ELR (cell line): ENCODE measurements at regions not wholly inside any gene's neighbourhood (a gene's known extent, or its start where the extent isn't known, plus 50 kb on each side); places are given as distances from the start of the nearest gene placed in this dataset.

Source experiments
- DNase-seq: peaks from one replicate; pipeline ENCODE4 v3.0.0-alpha.2; 2015; ENCODE audit warnings: low read depth

DNA sequence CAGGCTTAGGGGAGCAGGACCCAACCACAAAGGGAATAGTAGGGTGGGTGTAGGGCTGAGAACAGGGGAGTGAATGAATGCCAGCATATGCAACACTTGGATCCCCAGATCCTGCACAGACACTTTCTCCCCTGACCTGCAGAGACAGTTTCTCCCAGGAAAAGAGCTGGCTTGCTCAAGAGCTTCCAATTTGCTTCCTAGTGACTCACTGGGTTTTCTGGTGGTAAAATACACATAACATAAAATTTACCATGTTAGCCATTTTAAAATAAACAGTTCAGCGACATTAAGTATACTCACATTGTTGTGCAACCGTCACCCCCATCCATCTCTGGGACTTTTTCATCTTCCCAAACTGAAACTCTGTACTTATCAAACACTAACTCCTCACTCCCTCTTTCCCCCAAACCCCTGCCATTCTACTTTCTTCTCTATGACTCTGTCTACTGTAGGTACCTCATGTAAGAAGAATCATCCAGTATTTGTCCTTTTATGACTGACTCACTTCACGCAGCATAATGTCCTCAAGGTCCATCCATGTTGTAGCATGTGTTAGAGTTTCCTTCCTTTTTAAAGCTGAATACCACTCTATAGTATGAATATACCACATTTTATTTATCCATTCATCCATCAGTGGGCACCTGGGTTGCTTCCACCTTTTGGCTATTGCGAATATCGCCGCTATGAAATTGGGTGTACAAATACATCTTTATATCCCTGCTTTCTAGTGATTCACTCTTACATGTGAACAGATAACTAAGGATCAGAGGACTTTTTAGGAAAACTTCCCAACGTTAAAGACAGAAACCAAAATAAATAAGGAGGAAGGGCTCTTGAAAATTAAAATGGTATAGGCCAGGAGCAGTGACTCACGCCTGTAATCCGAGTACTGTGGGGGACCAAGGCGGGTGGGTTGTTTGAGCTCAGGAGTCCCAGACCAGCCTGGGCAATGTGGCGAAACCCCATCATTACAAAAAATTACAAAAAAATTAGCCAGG, 95.6 kb upstream of the TJP1 start:
- peak; percentile 76 for DNase-seq

GRCh38 chr15:29914511-29914926, 92.3 kb upstream of the TJP1 start:
- DNase-seq, result no peak

- DNase-seq, result no peak
Measured at GRCh38 chr15:29913528-29914135, 91.4 kb upstream of the TJP1 start.

GRCh38 chr15:29911705-29912104, 89.4 kb upstream of the TJP1 start:
- DNase-seq, result peak; percentile 15

DNA sequence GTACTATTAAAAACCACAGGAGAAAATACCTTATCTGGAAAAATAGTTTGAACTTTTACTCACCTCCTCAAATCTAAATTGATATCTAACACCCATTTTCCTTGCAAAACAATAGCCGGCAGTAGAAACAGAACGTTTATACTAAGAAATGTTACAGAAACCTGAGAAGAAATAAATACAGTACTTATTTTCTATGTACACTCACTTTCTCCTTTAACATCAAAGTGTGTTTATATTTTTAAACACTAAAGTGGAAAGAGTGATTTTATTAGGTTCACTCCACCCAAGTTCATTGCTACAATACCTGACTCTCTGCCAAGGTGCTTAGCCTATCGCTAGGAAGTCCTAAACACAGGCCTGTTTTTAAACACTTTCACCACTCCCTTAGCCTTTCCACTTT, 87.8 kb upstream of the TJP1 start:
- no peak for DNase-seq

DNA sequence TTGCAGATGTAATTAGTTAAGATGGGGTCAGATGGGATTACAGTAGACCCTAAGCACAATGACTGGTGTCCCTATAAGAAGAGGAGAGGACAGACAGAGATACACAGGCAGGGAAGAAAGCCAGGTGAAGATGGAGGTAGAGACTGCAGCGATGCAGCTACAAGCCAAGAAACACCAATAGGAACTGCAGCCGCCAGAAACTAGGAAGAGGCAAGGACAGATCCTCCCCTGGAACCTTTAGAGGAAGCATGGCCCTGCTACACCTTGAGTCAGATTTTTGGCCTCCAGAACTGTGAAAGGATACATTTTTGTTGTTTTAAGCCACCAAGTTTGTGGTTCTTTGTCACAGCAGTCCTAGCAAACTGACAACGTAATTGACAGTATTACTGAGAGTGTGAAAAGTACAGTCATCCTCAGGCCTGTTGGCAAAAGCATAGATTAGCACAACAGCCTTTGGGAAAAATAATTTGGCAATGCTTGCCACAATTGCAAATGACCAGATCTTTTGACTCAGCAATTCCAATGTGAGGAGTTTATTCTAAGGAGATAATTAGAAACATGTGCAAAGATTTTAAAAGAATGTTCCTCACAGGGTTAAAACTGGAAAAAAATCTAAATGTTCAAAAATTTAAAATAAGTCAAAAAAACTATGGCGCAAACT, 82.6 kb upstream of the TJP1 start:
- DNase-seq, result no peak

DNA sequence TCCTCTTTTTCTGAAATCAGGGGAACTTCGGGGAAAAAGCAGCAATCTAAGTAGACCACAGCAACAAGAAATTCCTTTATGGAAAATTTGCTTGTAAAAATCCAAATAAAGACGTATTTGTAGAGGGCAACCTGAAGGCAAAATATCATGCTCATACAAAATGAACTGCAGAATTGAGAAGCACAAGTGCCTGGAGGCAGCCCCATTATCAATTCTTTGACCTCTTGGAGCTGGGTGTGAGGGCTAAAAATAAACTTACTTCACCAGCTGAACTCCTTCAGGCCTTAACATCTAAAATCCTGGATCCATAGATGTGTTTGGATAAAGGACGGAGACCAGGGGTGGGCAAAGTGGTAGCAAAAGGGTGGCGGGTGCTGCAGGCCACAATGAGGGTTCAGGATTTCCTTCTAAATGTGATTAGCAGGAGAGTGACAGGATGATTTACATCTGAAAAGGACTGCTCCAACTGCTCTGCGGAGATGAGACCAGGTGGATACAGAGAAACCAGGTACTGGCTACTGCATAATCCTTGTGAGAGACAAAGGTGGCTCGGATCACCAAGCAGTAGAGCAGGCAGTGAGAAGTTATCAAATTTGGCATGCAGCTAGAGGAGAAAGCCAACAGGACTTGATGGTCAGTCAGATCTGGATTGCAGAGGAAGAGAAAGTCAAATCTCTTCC, 81.7 kb upstream of the TJP1 start:
- DNase-seq, result no peak

- no peak for DNase-seq
Measured at GRCh38 chr15:29903028-29903427, 80.8 kb upstream of the TJP1 start.

DNA sequence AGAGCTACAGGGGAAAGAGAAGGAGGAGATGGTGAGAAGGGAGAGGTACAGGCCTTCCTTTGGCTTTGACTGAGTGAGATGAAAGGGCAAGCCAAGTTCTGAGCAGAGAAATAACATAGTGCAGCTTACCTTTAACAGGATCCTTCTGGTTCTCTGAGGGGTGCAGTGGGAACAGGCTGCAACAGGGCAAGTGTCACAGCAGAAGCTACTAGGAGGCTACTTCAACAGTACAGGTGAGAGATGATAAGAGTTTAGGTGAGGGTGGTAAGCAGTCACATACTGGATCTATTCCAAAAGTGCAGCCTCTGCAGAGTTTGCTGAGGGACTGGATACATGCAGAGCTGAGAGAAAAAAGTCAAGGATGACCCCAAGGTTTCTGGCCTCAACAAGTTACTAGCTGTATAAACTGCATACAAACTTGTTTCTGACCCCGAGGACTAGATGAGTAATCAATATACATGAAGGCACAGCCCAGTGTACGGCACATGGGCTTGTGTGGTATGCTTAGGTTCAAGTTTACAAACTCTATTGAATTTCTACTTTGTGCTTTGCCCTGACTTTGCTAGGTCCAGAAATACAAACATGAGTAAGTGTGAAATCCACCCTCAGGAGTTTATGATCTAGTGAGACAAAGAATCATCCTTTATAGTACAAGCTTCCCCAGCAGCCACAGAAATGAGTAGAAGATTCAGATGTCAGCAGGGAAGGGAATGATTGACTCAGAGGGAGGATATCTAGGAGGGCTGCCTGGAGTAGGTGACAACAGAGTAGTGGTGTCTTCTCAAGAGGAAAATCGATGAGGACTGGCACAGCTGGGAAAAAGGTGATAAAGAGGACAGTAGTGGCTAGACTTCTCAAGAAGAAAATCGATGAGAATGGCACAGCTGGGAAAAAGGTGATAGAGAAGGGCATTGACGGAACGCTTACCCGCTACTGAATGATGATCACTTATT, 78.2 kb upstream of the TJP1 start:
- DNase-seq, result no peak

DNA sequence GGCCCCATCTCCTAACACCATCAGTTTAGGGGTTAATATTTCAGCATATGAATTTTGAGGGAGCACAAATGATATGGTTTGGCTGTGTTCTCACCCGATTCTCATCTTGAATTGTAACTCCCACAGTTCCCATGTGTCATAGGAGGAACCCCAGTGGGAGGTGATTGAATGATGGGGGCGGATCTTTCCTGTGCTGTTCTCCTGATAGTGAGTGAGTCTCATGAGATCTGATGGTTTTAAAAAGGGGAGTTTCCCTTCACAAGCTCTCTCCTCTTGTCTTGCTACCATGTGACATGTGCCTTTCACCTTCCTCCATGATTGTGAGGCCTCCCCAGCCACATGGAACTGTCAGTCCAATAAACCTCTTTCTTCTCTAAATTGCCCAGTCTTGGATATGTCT, 73.8 kb upstream of the TJP1 start:
- DNase-seq, result no peak

- DNase-seq, result no peak
Measured at GRCh38 chr15:29891096-29891457, 68.8 kb upstream of the TJP1 start.

DNA sequence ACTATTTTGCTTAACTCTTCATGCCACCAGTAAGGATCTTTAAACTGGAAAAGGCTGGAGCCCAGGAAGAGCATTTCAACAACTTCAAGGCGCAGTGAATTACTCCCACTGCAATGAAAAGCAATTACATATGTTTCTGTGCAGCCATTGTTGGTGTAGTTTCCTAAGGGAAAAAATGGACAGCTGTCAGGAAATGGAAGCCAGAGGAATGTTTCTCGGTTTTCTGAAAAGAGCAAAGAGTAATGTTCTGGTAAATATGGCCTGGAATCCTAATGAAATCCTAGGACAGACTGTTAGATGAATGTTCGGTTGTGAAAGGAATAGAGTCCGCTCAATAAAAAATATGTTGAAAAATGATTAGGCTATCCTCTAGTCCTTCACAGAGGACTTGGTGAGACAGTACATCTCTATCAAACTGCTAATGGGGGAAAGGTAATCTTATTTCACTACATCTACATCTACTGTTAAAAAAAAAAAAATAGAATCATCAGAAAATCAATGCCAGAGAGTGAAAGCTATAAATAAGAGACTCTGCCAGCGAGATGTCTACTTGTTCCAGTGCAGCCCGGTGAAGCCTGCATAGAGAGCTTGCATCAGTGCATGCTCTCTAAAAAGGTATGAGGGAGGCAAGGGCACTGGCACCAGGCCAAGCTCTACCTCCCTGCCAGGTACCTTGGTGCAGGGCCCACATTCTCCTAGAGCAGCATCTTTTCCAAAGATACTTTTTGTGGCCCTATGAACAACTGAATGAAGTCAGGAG, 68.2 kb upstream of the TJP1 start:
- no peak for DNase-seq

GRCh38 chr15:29889542-29890329, 67.5 kb upstream of the TJP1 start:
- peak; percentile 14 for DNase-seq

DNA sequence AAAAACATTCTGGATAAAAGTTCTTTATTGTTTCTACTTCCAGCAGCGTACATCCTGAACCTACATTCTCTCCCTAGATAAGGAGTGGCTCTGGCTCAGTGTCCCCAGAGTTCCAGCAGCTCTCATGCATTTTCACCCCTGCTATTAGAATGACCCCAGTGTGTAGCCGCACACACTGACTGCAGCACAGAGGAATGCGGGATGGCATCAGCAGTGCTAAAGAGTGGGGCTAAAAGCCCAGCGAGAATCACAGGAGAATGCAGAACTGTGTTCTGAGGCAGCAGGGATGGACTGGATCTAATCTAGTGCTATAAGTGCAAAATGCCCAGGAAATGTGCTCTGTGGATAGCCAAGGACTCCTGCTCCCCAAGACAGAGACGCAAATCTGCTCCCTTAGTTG, 66.4 kb upstream of the TJP1 start:
- DNase-seq, result peak; percentile 70

GRCh38 chr15:29887721-29888120, 65.5 kb upstream of the TJP1 start:
- DNase-seq, result no peak

DNA sequence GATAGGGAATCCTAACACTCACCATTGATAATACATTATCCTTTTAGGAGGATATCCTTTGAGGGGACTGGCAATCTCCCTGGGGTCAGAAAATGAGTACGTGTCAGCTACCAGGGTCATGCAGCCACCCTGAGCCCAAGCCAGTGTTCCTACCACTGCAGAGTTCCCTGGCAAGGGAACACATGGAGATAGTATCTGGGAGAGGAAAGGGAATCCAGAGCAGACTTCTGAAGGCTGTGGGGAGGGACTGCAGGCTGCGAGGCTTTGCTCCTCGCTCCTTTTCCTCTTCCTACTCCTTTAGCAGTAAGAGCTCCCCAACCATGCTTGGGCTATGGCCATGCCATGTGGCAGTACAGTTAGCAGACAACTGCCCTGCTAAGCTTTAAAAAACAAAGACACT, 62.9 kb upstream of the TJP1 start:
- no peak for DNase-seq

DNA sequence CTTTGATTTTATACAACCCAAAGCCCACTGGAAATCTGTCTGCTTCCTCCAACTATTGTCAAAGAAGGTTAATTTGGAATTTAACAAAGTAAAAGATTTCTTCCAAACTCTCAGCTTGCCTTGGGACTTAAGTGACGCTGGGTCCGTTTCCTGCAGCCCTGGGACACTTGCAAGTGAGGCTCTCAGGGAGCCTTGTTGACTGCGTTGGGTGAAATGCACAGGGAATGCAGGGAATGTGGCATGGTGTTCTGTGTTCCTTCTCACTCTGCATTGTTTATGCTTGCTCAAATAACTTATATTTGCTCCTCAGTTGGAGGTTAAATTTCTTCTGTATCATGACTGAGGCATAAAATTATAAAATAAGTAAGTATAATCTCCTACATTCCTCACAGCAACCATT, 60.9 kb upstream of the TJP1 start:
- DNase-seq, result no peak

DNA sequence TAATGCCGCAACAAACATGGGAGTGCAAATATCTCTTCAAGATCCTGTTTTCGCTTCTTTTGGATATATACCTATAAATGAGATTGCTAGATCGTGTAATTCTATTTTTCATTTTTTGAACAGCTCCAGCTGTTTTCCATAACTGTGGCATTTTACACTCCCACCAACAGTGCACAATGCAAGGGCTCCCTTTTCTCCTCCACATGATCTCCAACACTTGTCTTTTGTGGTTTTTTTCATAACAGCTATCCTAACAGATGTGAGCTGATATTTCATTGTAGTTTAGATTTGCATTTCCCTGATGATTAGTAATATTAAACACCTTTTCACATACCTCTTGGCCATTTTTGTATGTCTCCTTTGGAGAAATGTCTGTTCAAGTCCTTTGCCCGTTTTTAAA, 58.6 kb upstream of the TJP1 start:
- DNase-seq, result no peak

GRCh38 chr15:29880341-29880740, 58.1 kb upstream of the TJP1 start:
- DNase-seq, result no peak

GRCh38 chr15:29874977-29875376, 52.7 kb upstream of the TJP1 start:
- no peak for DNase-seq
